ENCODE measurements at regions not wholly inside any gene's neighbourhood (a gene's known extent, or its start where the extent isn't known, plus 50 kb on each side); places are given as distances from the start of the nearest gene placed in this dataset.

DNA sequence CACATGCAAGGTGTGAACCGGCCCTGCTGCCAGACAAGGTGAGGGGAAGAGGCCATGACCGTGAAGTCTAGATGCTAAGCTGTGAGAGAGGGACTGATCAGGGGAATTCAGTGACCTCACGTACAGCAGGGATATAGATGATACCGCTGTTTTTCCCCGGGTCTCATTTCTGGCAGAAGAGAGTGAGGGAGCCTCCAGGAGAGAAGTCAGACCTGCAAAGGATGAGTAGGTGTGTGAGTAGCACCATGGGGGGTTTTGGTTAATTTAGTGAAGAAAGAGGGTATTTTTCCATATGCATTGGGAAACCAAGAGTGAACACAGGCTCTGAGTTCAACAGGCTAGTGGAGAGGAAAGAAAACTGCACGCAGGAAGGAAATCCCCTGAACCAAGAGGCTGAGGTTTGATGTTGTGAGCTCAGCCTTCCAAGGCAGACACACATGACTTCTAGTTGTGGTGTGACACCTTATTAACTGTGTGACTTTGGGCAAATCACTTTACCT lies 127.6 kb upstream of the GATB start:
- no peak for TF ChIP-seq ZFX (IDR thresholded peaks at IDR 0.05; ENCODE audit: borderline replicate concordance)
- TF ChIP-seq, protein P1, sequence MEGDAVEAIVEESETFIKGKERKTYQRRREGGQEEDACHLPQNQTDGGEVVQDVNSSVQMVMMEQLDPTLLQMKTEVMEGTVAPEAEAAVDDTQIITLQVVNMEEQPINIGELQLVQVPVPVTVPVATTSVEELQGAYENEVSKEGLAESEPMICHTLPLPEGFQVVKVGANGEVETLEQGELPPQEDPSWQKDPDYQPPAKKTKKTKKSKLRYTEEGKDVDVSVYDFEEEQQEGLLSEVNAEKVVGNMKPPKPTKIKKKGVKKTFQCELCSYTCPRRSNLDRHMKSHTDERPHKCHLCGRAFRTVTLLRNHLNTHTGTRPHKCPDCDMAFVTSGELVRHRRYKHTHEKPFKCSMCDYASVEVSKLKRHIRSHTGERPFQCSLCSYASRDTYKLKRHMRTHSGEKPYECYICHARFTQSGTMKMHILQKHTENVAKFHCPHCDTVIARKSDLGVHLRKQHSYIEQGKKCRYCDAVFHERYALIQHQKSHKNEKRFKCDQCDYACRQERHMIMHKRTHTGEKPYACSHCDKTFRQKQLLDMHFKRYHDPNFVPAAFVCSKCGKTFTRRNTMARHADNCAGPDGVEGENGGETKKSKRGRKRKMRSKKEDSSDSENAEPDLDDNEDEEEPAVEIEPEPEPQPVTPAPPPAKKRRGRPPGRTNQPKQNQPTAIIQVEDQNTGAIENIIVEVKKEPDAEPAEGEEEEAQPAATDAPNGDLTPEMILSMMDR (IDR thresholded peaks at IDR 0.05): no peak
- no peak overlapping the region for H3K27ac ChIP-seq

DNA sequence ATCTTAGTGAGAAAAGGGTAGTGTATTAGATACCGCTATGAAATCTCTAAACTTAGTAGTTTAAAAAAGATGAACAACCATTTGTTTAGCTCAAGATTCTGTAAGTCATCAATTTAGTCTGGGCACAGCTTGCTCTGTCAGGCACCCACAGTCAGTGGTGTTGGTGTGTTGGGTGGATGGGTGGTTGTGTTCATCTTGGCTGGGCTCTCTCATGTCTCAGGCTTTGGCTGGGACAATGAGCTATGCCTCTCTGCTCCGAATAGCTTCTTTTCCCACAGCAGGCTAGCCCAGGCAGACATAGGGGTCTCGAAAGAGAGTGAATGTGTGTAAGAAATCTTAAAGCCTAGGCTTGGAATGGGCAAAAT lies 127.0 kb upstream of the GATB start:
- no peak overlapping the region for H3K27ac ChIP-seq
- TF ChIP-seq ZFX (IDR thresholded peaks at IDR 0.05; ENCODE audit: borderline replicate concordance): no peak
- TF ChIP-seq, protein P1 (IDR thresholded peaks at IDR 0.05): no peak

- TF ChIP-seq, protein P1 (IDR thresholded peaks at IDR 0.05): no peak
- TF ChIP-seq ZFX (IDR thresholded peaks at IDR 0.05; ENCODE audit: borderline replicate concordance): no peak
- H3K27ac ChIP-seq: no peak overlapping the region
Observed at GRCh38 chr4:151887031-151887815, 126.4 kb upstream of the GATB start.

- TF ChIP-seq, protein P1 (IDR thresholded peaks at IDR 0.05): no peak
- TF ChIP-seq ZFX (IDR thresholded peaks at IDR 0.05; ENCODE audit: borderline replicate concordance): no peak
- no peak overlapping the region for H3K27ac ChIP-seq
Observed at GRCh38 chr4:151885123-151885522, 124.3 kb upstream of the GATB start.

DNA sequence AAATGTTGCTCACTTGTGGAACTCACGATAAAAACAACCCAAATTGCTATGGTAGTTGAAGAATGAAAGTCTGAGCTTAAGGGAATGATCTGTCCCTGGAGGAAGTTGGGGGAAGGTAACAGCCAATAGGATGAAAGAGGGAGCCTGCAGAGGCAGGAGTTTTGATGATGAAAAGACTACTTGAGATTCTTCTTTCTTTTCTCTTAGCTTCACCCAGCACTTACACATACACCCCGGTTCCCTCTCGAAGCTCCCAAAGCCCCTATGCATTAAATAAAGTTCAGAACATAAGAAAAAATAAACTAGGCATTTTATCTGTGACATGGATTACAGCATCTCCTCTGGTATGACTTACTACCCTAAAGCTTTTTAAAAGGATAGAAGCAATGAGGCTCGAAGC lies 122.9 kb upstream of the GATB start:
- TF ChIP-seq ZFX (IDR thresholded peaks at IDR 0.05; ENCODE audit: borderline replicate concordance): no peak
- TF ChIP-seq, protein P1 (IDR thresholded peaks at IDR 0.05): no peak
- H3K27ac ChIP-seq: no peak overlapping the region

DNA sequence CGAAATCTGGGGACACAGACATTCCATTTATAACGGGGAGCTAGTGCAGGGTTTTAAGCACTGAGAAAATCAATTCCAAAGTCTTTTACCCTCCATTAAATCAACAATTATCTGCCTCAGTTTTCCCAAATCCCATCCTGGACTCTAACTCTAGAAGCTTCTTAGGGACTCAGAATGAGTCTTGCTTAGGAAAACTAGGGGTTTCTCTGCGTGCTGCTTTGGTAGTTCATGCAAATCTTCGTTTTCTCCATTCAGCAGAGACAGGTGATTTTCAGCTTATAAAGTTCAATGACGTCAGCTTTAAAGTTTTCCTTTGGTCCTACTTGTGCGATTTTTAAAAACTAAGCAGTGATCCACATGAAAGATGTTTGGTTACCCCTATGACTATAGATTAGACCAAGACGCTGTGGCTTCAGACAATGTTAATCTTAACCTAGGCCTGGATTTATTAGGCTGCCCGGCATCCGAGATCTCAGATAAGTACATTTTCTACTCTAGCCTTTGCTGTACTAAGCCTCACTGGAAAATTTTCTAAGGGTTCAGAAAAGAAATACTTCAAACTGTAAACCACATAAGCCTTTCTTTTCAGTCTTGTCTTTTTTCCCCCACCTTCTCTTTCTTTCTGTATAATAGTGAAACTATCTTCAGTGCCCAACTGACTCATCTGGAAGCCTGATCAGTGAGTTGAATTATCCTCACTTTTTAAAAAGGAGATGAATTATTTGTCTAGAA lies 121.4 kb upstream of the GATB start:
- TF ChIP-seq, protein P1 (IDR thresholded peaks at IDR 0.05): no peak
- no peak for TF ChIP-seq ZFX (IDR thresholded peaks at IDR 0.05; ENCODE audit: borderline replicate concordance)
- H3K27ac ChIP-seq: no peak overlapping the region

Data from 22Rv1 (cell line).